Astrocyte (in vitro differentiated cells and primary cell): ENCODE measurements at regions not wholly inside any gene's neighbourhood (a gene's known extent, or its start where the extent isn't known, plus 50 kb on each side); places are given as distances from the start of the nearest gene placed in this dataset.

Source experiments
- CTCF ChIP-seq: IDR thresholded peaks from 2 replicates; pipeline ENCODE4 v1.5.1; 2011; ENCODE audit warnings: low read depth, mild to moderate bottlenecking, inconsistent platforms, low read length, moderate library complexity; ENCODE audit not compliant: insufficient read depth
- EZH2 ChIP-seq: IDR thresholded peaks from 2 replicates; pipeline ENCODE4 v1.6.1; 2012; ENCODE audit warnings: mild to moderate bottlenecking, low read length, inconsistent platforms; ENCODE audit not compliant: insufficient read depth

GRCh38 chr14:46404865-46405811, 246.4 kb downstream of the RPL10L start:
- TF ChIP-seq CTCF (no peak), EZH2 (no peak)
